ENCODE measurements at regions not wholly inside any gene's neighbourhood (a gene's known extent, or its start where the extent isn't known, plus 50 kb on each side); places are given as distances from the start of the nearest gene placed in this dataset.

DNA sequence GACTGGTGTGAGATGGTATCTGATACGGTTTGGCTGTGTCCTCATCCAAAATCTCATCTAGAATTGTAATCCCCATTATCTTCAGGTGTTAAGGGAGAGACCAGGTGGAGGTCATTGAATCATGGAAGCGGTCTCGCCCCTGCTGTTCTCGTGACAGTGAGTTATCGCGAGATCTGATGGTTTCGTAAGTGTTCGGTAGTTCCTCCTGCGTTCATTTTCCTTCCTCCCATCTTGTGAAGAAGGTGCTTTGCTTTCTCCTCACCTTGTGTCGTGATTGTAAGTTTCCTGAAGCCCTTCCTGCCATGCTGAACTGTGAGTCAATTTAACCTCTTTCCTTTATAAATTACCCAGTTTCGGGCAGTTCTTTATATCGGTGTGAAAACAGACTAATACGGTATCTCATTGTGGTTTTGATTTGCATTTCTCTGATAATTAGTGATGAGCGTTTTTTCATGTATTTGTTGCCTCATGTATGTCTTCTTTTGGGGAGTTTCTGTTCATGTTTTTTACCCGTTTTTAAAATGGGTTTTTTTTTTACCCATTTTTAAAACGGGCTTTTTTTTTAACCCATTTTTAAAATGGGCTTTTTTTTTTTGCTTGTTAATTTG, 102.8 kb upstream of the SLC10A2 start:
- H3K4me3 ChIP-seq (ENCODE audit: low read depth, low read length) = no peak overlapping the region
- DNase-seq (ENCODE audit: low read depth) = no peak
- TF ChIP-seq, protein P1, sequence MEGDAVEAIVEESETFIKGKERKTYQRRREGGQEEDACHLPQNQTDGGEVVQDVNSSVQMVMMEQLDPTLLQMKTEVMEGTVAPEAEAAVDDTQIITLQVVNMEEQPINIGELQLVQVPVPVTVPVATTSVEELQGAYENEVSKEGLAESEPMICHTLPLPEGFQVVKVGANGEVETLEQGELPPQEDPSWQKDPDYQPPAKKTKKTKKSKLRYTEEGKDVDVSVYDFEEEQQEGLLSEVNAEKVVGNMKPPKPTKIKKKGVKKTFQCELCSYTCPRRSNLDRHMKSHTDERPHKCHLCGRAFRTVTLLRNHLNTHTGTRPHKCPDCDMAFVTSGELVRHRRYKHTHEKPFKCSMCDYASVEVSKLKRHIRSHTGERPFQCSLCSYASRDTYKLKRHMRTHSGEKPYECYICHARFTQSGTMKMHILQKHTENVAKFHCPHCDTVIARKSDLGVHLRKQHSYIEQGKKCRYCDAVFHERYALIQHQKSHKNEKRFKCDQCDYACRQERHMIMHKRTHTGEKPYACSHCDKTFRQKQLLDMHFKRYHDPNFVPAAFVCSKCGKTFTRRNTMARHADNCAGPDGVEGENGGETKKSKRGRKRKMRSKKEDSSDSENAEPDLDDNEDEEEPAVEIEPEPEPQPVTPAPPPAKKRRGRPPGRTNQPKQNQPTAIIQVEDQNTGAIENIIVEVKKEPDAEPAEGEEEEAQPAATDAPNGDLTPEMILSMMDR (conservative IDR thresholded peaks at IDR 0.05; ENCODE audit: low read depth, low read length) = no peak

DNA sequence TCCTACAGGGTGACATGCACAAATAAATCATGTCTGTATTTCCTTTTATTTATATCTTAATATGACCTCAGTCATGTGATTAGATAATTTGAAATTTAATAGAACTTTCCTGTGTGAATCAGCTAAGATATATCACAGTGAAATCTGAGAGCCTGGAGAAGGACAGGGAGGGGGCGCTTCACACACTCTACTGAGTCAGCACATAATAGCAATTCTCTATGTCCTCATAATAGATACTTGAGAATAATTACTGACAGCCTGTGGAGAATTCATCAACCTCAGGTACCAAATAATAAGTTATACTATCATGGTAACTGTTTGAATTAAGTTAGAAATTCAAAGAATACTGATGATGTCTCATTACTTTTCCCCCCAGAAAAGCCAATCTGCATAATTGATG, 98.0 kb upstream of the SLC10A2 start:
- DNase-seq (ENCODE audit: low read depth) = no peak
- TF ChIP-seq, protein P1 (conservative IDR thresholded peaks at IDR 0.05; ENCODE audit: low read depth, low read length) = no peak
- no peak overlapping the region for H3K4me3 ChIP-seq (ENCODE audit: low read depth, low read length)

DNA sequence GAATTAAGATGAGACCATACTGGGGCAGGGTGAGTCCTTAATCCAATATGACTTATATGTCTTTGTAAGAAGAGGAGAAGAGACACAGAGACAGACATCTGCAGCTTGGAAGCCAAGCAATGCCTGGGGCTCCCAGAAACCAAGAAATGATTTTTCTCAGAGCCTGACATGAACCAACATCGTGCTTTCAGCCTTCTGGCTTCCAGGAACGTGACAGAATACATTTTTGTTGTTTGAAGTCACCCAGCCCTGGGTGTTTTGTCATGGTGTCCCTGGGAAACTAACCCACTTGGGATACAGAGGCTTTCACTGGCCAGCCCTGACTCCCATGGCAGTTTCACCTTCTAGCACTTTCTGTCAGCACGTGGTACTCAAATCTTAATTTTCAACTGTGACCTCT, 95.3 kb upstream of the SLC10A2 start:
- TF ChIP-seq, protein P1 (conservative IDR thresholded peaks at IDR 0.05; ENCODE audit: low read depth, low read length) = no peak
- no peak for DNase-seq (ENCODE audit: low read depth)
- no peak overlapping the region for H3K4me3 ChIP-seq (ENCODE audit: low read depth, low read length)

DNA sequence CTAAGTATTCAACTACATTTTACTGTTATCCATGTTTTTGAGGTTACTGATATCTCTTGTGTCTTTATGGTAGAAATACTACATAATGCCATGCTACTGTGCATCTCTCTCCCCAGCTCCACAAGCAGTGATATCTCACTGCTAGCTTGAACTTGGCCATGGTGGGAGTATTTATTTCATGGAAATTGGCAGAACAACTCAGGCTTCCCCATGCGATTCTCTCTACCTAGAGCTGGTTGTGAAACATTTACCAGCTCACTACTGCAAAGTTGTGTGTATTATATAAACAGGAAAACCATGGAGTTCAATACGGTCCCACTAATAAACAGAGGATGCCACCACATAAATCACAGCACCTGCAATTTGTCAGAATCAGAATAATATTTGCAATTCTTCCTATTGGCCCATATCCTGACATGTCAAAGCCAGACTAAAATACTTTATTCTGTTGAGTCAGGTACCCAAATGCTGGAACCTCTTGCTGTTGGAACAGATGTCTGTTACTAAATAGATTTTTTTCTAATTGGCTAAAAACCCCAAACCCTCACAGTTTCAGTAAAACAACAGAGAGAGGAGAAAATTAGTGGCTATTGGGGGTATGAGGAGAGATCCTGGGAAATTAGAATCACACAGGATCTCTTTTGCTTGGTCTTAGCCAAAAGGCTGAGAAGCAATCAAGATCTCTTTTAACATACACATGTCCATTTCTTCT, 91.4 kb upstream of the SLC10A2 start:
- TF ChIP-seq, protein P1 (conservative IDR thresholded peaks at IDR 0.05; ENCODE audit: low read depth, low read length) = no peak
- no peak overlapping the region for H3K4me3 ChIP-seq (ENCODE audit: low read depth, low read length)
- no peak for DNase-seq (ENCODE audit: low read depth)

DNA sequence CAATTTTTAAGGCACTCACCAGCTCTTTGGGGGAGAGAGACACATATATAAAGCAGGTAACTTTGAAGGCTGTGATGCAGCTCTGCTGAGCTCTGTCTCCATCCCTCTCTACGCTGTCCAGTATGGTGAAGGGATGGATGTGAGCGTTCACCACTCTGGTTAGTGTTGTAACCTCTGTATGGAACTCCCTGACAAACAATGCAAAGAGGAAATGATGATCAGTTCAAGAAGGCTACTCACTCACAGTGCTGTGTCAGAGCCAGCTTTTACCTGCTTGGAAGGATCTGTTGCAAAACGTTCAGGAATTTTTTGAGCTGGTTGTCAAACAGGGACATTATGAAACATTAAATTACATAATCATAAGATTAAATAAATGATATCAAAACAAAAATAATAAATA, 90.8 kb upstream of the SLC10A2 start:
- no peak overlapping the region for H3K4me3 ChIP-seq (ENCODE audit: low read depth, low read length)
- TF ChIP-seq, protein P1 (conservative IDR thresholded peaks at IDR 0.05; ENCODE audit: low read depth, low read length) = no peak
- DNase-seq (ENCODE audit: low read depth) = no peak

DNA sequence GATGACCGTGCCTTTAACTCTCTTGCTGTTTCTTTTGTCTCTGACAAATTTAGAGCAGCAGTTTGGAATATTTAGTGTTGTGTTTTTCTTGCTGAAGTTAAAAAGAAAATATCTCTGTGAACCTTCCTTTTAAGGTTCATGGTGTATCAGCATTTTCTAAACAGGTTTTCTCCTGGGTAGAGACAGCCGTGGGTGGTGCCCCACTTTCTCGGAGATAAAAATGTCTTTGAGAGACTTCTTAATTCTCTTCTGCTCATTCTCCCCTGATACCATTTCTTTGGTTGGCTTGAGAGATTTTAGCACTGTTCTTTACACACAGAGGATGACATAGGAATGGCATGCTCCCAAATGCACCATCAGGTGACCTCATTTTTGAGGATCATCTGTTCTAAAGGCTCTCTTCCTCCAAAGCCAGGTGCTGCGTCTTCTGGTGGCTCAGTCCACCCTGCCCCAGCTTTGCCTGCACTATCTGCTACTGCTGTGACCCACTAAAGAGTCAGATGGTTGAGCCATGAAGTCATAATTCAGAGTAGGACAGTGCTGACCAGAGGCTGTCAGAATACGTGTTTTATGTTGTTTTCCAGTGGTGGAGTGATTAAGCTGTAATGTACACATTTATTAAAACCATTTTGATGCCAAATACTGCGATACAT, 90.3 kb upstream of the SLC10A2 start:
- DNase-seq (ENCODE audit: low read depth) = no peak
- H3K4me3 ChIP-seq (ENCODE audit: low read depth, low read length) = no peak overlapping the region
- TF ChIP-seq, protein P1 (conservative IDR thresholded peaks at IDR 0.05; ENCODE audit: low read depth, low read length) = no peak
